ENCODE measurements at regions not wholly inside any gene's neighbourhood (a gene's known extent, or its start where the extent isn't known, plus 50 kb on each side); places are given as distances from the start of the nearest gene placed in this dataset.

DNA sequence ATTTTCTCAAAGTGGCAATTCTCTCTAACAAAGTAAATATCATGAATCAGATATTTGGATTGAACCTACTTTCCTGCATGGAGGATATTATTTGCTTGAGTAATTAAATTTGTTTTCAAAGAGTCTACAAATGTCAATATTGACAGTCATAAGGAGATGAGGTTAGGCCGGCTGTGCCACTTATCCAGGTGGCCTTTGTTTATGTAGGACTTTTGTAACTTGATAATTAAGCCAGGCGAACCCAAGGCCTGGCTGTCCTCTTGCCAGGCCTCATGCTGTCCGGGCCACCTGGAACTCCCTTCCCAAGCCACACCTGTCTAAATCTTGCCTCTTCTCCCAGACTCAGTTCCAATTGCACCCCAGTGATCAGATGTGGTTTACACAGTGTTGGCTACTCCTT lies 255.2 kb downstream of the ACKR3 start:
- H3K36me3 ChIP-seq (ENCODE audit: control insufficient read depth in 4 of 4, insufficient read depth in 4 of 4, low read length in 4 of 4) = no peaks in the 10 kb centered on the region
- H3K27me3 ChIP-seq (ENCODE audit: control insufficient read depth in 3 of 3, insufficient read depth in 3 of 3, low read length in 2 of 3) = no peaks in the 10 kb centered on the region
- H3K9ac ChIP-seq (ENCODE audit: insufficient read depth in 1 of 2, low read length in 2 of 2) = no peak overlapping the region
- peaks cover 0 to 3% (median 0%) of the 10 kb centered on the region in 5 donors for H3K4me1 ChIP-seq (ENCODE audit: control insufficient read depth in 5 of 5, insufficient read depth in 5 of 5, low read length in 5 of 5)
- TF ChIP-seq, protein P1, sequence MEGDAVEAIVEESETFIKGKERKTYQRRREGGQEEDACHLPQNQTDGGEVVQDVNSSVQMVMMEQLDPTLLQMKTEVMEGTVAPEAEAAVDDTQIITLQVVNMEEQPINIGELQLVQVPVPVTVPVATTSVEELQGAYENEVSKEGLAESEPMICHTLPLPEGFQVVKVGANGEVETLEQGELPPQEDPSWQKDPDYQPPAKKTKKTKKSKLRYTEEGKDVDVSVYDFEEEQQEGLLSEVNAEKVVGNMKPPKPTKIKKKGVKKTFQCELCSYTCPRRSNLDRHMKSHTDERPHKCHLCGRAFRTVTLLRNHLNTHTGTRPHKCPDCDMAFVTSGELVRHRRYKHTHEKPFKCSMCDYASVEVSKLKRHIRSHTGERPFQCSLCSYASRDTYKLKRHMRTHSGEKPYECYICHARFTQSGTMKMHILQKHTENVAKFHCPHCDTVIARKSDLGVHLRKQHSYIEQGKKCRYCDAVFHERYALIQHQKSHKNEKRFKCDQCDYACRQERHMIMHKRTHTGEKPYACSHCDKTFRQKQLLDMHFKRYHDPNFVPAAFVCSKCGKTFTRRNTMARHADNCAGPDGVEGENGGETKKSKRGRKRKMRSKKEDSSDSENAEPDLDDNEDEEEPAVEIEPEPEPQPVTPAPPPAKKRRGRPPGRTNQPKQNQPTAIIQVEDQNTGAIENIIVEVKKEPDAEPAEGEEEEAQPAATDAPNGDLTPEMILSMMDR (IDR thresholded peaks at IDR 0.05; ENCODE audit: control extremely low read depth, extremely low read depth) = no peak
- no peak overlapping the region for H3K27ac ChIP-seq (ENCODE audit: low read depth in 1 of 2, low read length in 1 of 2)
- H3K9me3 ChIP-seq (ENCODE audit: control insufficient read depth in 4 of 4, insufficient read depth in 3 of 4, low read length in 3 of 4) = peaks cover 0 to 9% (median 3%) of the 10 kb centered on the region in 4 donors
- no peak for ATAC-seq (ENCODE audit: insufficient read depth, low FRiP score)
- WGBS, 2 donors = 73 to 91% methylated on average over 3 of the region's 3 CpGs
- DNase-seq = no peak
- H3K4me3 ChIP-seq = no peak overlapping the region

DNA sequence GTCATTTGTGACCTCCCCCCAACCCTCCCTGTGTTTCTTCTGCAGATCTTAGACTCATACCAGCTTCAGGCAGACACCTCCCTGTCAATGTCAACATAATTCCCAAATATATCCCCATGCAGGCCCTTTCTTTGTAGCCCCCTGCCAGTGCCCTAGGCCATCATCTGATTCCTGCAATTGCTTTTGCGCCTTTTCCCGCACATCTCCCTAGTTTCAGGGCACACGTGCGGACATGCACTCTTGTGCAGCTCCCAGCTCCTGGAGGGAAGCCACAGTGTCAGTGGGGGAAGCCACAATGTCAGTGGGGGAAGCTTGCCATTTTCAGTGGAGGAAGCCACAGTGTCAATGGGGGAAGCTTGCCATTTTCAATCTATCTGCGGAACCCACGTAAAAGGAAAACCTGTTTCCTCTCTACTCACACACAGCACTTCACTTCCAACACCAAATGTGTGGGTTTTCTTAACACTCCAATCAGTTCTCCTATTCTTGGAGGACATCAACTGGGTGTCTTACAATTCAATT lies 256.4 kb downstream of the ACKR3 start:
- H3K9ac ChIP-seq (ENCODE audit: insufficient read depth in 1 of 2, low read length in 2 of 2) = no peak overlapping the region
- TF ChIP-seq, protein P1 (IDR thresholded peaks at IDR 0.05; ENCODE audit: control extremely low read depth, extremely low read depth) = no peak
- no peak for DNase-seq
- no peak overlapping the region for H3K27ac ChIP-seq (ENCODE audit: low read depth in 1 of 2, low read length in 1 of 2)
- H3K36me3 ChIP-seq (ENCODE audit: control insufficient read depth in 4 of 4, insufficient read depth in 4 of 4, low read length in 4 of 4) = no peaks in the 10 kb centered on the region
- no peak overlapping the region for H3K4me3 ChIP-seq
- peaks cover 0 to 9% (median 3%) of the 10 kb centered on the region in 4 donors for H3K9me3 ChIP-seq (ENCODE audit: control insufficient read depth in 4 of 4, insufficient read depth in 3 of 4, low read length in 3 of 4)
- H3K27me3 ChIP-seq (ENCODE audit: control insufficient read depth in 3 of 3, insufficient read depth in 3 of 3, low read length in 2 of 3) = no peaks in the 10 kb centered on the region
- H3K4me1 ChIP-seq (ENCODE audit: control insufficient read depth in 5 of 5, insufficient read depth in 5 of 5, low read length in 5 of 5) = peaks cover 0 to 3% (median 0%) of the 10 kb centered on the region in 5 donors
- ATAC-seq (ENCODE audit: insufficient read depth, low FRiP score) = no peak
- 55 to 84% methylated on average over 6 of the region's 6 CpGs for WGBS, 2 donors

DNA sequence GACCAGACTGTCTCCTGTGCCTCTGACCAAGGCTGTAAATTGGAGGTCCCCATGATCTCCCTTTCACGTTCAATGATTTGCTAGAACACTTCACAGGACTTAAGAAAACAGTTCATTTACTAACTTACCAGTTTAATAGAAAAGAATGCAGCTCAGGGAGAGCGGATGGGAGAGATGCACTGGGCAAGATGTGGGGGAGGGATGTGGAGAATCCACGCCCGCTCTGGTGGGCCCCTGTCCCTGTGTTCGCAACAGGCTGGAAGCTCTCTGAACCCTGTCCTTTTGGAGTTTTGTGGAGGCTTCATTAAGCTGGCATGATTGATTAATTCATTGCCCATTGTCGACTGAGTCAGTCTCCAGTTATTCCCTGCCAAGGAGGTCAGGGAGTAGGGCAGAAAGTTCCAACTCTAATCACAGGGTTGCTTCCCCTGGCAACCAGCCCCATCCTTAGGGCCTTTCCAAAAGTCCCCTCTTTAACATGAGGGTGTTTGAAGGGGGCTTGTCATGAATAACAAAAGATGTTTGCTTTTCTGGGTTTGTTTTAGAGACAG lies 257.1 kb downstream of the ACKR3 start:
- no peaks in the 10 kb centered on the region for H3K27me3 ChIP-seq (ENCODE audit: control insufficient read depth in 3 of 3, insufficient read depth in 3 of 3, low read length in 2 of 3)
- 83 to 86% methylated on average over 6 of the region's 6 CpGs for WGBS, 2 donors
- no peak overlapping the region for H3K4me3 ChIP-seq
- no peak overlapping the region for H3K27ac ChIP-seq (ENCODE audit: low read depth in 1 of 2, low read length in 1 of 2)
- H3K36me3 ChIP-seq (ENCODE audit: control insufficient read depth in 4 of 4, insufficient read depth in 4 of 4, low read length in 4 of 4) = no peaks in the 10 kb centered on the region
- TF ChIP-seq, protein P1 (IDR thresholded peaks at IDR 0.05; ENCODE audit: control extremely low read depth, extremely low read depth) = no peak
- no peak for DNase-seq
- no peak for ATAC-seq (ENCODE audit: insufficient read depth, low FRiP score)
- no peak overlapping the region for H3K9ac ChIP-seq (ENCODE audit: insufficient read depth in 1 of 2, low read length in 2 of 2)
- H3K9me3 ChIP-seq (ENCODE audit: control insufficient read depth in 4 of 4, insufficient read depth in 3 of 4, low read length in 3 of 4) = peaks cover 0 to 5% (median 2%) of the 10 kb centered on the region in 4 donors
- H3K4me1 ChIP-seq (ENCODE audit: control insufficient read depth in 5 of 5, insufficient read depth in 5 of 5, low read length in 5 of 5) = peaks cover 0 to 3% (median 0%) of the 10 kb centered on the region in 5 donors

DNA sequence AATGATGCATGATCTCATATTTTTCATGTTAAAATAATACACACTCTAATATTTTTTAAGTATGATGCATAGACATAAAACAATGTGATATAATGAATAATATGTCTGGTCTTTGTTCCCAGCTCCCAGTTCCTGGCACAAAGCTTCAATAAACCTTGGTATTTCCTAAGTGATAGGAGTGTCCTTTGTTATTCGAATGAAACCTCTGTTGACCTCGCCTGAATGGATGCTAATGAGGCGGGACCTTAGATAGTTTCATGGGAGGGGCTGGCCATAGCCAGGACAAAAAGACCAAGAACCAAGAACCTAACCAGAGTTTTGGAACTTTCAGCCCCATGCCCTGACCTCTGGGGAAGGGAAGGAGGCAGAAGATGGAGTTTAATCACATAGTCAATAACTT lies 257.7 kb upstream of the COPS8 start:
- no peaks in the 10 kb centered on the region for H3K27me3 ChIP-seq (ENCODE audit: control insufficient read depth in 3 of 3, insufficient read depth in 3 of 3, low read length in 2 of 3)
- no peak overlapping the region for H3K9ac ChIP-seq (ENCODE audit: insufficient read depth in 1 of 2, low read length in 2 of 2)
- no peaks in the 10 kb centered on the region for H3K36me3 ChIP-seq (ENCODE audit: control insufficient read depth in 4 of 4, insufficient read depth in 4 of 4, low read length in 4 of 4)
- no peak for ATAC-seq (ENCODE audit: insufficient read depth, low FRiP score)
- H3K27ac ChIP-seq (ENCODE audit: low read depth in 1 of 2, low read length in 1 of 2) = no peak overlapping the region
- no peak overlapping the region for H3K4me3 ChIP-seq
- peaks cover 0 to 6% (median 0%) of the 10 kb centered on the region in 5 donors for H3K4me1 ChIP-seq (ENCODE audit: control insufficient read depth in 5 of 5, insufficient read depth in 5 of 5, low read length in 5 of 5)
- DNase-seq = no peak
- TF ChIP-seq, protein P1 (IDR thresholded peaks at IDR 0.05; ENCODE audit: control extremely low read depth, extremely low read depth) = no peak
- WGBS, 2 donors = 70 to 79% methylated on average over 3 of the region's 3 CpGs
- no peaks in the 10 kb centered on the region for H3K9me3 ChIP-seq (ENCODE audit: control insufficient read depth in 4 of 4, insufficient read depth in 3 of 4, low read length in 3 of 4)
